GM19193 (cell line): ENCODE measurements at regions not wholly inside any gene's neighbourhood (a gene's known extent, or its start where the extent isn't known, plus 50 kb on each side); places are given as distances from the start of the nearest gene placed in this dataset.

Experiments
- POLR2A ChIP-seq: IDR thresholded peaks from 4 replicates; pipeline ENCODE4 v1.6.1; 2011; ENCODE audit not compliant: insufficient read depth, insufficient read length; ENCODE audit errors: extremely low read depth

DNA sequence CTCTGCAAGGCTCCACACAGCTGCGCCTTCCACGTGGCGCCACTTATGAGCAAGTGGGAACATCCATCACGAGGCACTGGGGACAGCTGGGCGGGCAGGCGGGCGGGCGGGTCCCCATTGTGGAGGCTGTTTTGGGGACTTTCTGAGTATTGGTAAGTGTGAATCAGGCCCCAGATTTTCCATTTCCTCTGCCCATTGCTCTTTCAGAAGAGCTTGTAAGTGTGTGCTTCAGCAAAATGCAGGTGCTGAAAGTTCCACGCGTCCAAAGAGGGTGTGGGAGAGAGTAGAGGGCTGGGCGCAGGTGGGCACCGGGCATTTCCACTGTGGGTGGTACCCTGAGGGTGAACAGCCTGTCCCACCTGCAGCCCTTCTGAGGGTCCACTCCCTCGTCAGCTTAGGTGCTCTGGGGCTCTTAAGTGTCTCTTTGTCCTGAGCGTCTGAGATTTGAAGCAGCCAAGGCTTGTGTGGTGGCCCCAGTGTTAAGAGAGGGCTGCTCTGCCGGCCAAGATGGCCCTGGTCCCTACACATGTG is 177.1 kb downstream of the RPLP1 start:
- TF ChIP-seq POLR2A: no peak

GRCh38 chr15:69631005-69631404 is 178.4 kb downstream of the RPLP1 start:
- TF ChIP-seq POLR2A: no peak

DNA sequence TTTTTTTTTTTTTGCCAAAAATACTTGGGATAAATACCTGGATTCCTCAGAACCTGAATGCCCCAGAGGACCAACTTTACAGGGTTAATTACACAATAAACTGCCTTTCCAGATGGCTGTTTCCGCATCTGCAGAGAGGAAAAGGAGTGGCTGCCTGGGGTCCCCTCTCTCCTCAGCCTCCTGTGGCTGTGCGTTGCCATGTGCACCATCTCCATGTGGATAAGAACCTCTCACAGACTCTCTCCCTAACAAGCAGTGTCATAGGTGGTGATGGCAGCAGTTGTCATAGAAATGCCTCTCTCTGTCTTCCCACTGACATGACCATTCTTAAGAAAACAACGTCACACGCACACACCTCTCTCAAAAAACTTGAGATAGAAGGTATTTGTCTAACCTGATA is 179.4 kb downstream of the RPLP1 start:
- no peak for TF ChIP-seq POLR2A

- no peak for TF ChIP-seq POLR2A
These were observed 182.2 kb downstream of the RPLP1 start for GRCh38 chr15:69634860-69635259.

GRCh38 chr15:69636169-69636915 is 183.7 kb downstream of the RPLP1 start:
- TF ChIP-seq POLR2A: no peak

DNA sequence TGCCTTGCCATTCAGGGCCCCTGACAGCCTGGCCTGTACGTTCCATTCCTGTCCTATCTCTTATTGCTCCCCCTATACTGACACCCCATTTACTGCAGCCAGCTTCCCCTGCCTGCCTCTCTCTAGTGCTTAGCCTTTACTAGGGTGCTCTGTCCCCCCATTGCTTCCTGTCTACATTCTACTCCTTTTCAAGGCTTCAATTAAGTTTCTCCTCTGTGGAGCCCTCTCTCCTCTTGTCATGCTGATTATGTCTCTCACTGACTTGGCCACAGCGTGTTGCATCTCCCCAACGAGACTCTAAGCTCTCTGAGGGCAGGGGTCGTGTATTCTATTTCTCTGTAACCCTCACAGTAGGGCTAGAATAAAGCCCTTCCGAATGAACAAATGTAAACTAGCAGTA is 185.2 kb downstream of the RPLP1 start:
- no peak for TF ChIP-seq POLR2A

DNA sequence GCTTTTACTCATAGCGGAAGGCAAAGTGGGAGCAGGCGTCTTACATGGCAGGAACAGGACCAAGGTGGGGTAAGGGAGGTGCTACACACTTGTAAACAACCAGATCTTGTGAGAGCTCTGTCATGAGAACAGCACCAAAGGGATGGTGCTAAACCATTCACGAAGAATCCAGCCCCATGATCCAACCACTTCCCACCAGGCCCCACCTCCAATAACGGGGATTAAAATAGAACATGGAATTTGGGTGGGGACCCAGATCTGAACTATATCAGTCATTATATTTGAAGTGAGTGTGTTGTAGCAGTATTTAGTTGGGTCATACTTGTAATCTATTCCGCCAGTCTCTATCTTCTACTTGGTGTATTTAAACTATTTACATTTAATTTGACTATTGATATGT is 190.9 kb downstream of the RPLP1 start:
- TF ChIP-seq POLR2A: no peak

GRCh38 chr15:69643971-69644370 is 191.4 kb downstream of the RPLP1 start:
- TF ChIP-seq POLR2A: no peak

- no peak for TF ChIP-seq POLR2A
These were observed 192.3 kb downstream of the RPLP1 start for GRCh38 chr15:69644876-69645275.

- TF ChIP-seq POLR2A: no peak
These were observed 194.5 kb downstream of the RPLP1 start for GRCh38 chr15:69647142-69647513.

GRCh38 chr15:69648212-69648611 is 195.6 kb downstream of the RPLP1 start:
- no peak for TF ChIP-seq POLR2A

GRCh38 chr15:69648775-69649735 is 196.4 kb downstream of the RPLP1 start:
- TF ChIP-seq POLR2A: no peak

DNA sequence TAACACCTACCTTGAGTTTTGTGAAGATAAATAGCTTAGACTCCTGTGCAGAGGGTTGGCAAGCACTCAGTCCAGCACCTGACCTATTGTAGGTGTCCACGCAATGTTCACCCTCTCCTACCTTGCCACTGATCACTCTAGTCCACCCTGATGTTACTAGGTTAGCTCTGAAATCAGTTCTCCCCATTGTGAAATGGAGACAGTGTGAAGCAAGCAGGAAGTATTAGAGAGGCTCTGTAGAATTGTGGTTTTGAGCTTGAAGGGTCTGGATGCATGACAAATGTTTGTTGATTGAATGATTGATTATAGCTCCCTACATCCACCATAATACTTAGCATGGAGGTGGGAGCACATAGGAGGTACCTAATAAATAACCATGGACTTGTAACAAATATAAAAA is 199.7 kb downstream of the RPLP1 start:
- no peak for TF ChIP-seq POLR2A

GRCh38 chr15:69652751-69653305 is 200.2 kb downstream of the RPLP1 start:
- no peak for TF ChIP-seq POLR2A

DNA sequence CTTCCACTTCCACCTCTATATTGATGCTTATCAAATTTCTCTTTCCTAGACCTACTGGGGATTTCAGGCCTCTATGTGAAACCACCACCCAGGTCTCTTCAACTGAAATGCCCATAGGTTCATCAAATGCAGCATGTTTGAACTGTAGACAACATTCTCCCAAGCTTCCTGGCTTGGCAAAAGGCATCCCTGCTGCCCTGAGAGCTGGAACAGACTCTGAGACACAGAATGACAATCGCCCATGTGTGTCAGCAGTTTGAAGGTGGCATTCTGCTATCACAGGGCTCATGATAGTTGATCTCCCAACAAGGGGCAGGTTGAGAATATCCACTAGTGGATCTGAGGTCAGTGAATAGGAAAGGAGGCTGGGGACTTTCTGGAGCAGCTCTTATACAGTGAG is 200.7 kb downstream of the RPLP1 start:
- no peak for TF ChIP-seq POLR2A
